RCC 7860 (cell line): ENCODE measurements at regions not wholly inside any gene's neighbourhood (a gene's known extent, or its start where the extent isn't known, plus 50 kb on each side); places are given as distances from the start of the nearest gene placed in this dataset.

ENCODE experiments used
- DNase-seq: peaks from one replicate; pipeline ENCODE4 v3.0.0-alpha.2; 2015; ENCODE audit warnings: low spot score
- FAIRE-seq: peaks from 2 replicates; lab custom pipeline; 2012; peaks lifted over from hg19 to GRCh38; lab: Jason Lieb, UNC

GRCh38 chr14:49401373-49401772, 184.8 kb downstream of the RPS29 start:
- FAIRE-seq: no peak
- DNase-seq: no peak

- FAIRE-seq (no peak), DNase-seq (no peak)
Measured at GRCh38 chr14:49396801-49397200, 189.4 kb downstream of the RPS29 start.

- no peak for DNase-seq
- FAIRE-seq: no peak
Measured at GRCh38 chr14:49381778-49382177, 204.4 kb downstream of the RPS29 start.

GRCh38 chr14:49367696-49368095, 218.5 kb downstream of the RPS29 start:
- no peak for FAIRE-seq
- no peak for DNase-seq

- no peak for FAIRE-seq
- DNase-seq: no peak
Measured at GRCh38 chr14:49366416-49366815, 219.8 kb downstream of the RPS29 start.

- FAIRE-seq: no peak
- no peak for DNase-seq
Measured at GRCh38 chr14:49364752-49365117, 221.4 kb downstream of the RPS29 start.

GRCh38 chr14:49363821-49364751, 222.1 kb downstream of the RPS29 start:
- FAIRE-seq: no peak
- DNase-seq: no peak

GRCh38 chr14:49362916-49363315, 223.3 kb downstream of the RPS29 start:
- DNase-seq: no peak
- FAIRE-seq: no peak

- DNase-seq (no peak), FAIRE-seq (no peak)
Measured at GRCh38 chr14:49339130-49339529, 247.1 kb downstream of the RPS29 start.

GRCh38 chr14:49319810-49320209, 266.4 kb downstream of the RPS29 start:
- DNase-seq: no peak
- FAIRE-seq: no peak

GRCh38 chr14:49315570-49315969, 270.6 kb downstream of the RPS29 start:
- no peak for FAIRE-seq
- no peak for DNase-seq

GRCh38 chr14:49314737-49315136, 271.4 kb downstream of the RPS29 start:
- DNase-seq: no peak
- no peak for FAIRE-seq

GRCh38 chr14:49313108-49313507, 273.1 kb downstream of the RPS29 start:
- no peak for DNase-seq
- FAIRE-seq: no peak

GRCh38 chr14:49310298-49310697, 275.9 kb downstream of the RPS29 start:
- DNase-seq (no peak), FAIRE-seq (no peak)

- no peak for FAIRE-seq
- DNase-seq: peak; percentile 8
Measured at GRCh38 chr14:49306152-49306751, 279.9 kb downstream of the RPS29 start.

- no peak for DNase-seq
- no peak for FAIRE-seq
Measured at GRCh38 chr14:49303946-49304516, 282.1 kb downstream of the RPS29 start.

GRCh38 chr14:49297102-49297501, 289.1 kb downstream of the RPS29 start:
- DNase-seq (no peak), FAIRE-seq (no peak)

GRCh38 chr14:49294621-49295148, 291.5 kb downstream of the RPS29 start:
- DNase-seq (no peak), FAIRE-seq (no peak)

- DNase-seq (no peak), FAIRE-seq (no peak)
Measured at GRCh38 chr14:49287004-49287403, 299.2 kb downstream of the RPS29 start.

- FAIRE-seq (no peak), DNase-seq (no peak)
Measured at GRCh38 chr14:49286257-49286983, 299.8 kb downstream of the RPS29 start.

- no peak for FAIRE-seq
- DNase-seq: no peak
Measured at GRCh38 chr14:49280566-49280965, 305.6 kb downstream of the RPS29 start.
